ENCODE measurements at regions not wholly inside any gene's neighbourhood (a gene's known extent, or its start where the extent isn't known, plus 50 kb on each side); places are given as distances from the start of the nearest gene placed in this dataset.
"Not testable (repeated sequence)": the region's sequence is repeated elsewhere in the genome, so short reads cannot be mapped to it uniquely, and the experiment has no call there.

DNA sequence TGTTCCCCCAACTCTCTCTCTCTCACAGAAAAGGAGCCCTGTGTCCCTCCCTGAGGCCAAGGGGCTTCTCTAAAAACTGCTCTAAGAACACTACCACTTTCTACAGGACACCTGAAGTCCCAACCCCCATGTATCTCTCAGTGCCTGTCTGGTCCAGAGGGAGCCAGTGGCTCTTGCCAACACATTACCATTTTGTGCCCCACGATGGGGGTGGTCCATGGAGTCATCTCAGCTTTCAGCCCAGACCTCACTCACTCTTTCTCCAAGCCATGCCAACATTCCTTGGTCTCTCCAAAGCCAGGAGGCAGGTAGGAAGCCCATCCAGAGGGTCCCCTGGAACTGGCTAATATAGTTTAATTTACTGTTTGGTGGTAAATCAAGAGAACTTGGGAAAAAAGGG lies 962.1 kb upstream of the DEFB115 start:
- DNase-seq (ENCODE audit: low read depth in 2 of 2): not testable (repeated sequence)

- DNase-seq (ENCODE audit: low read depth in 2 of 2): not testable (repeated sequence)
Observed at GRCh38 chr20:30295967-30296366, 961.5 kb upstream of the DEFB115 start.

DNA sequence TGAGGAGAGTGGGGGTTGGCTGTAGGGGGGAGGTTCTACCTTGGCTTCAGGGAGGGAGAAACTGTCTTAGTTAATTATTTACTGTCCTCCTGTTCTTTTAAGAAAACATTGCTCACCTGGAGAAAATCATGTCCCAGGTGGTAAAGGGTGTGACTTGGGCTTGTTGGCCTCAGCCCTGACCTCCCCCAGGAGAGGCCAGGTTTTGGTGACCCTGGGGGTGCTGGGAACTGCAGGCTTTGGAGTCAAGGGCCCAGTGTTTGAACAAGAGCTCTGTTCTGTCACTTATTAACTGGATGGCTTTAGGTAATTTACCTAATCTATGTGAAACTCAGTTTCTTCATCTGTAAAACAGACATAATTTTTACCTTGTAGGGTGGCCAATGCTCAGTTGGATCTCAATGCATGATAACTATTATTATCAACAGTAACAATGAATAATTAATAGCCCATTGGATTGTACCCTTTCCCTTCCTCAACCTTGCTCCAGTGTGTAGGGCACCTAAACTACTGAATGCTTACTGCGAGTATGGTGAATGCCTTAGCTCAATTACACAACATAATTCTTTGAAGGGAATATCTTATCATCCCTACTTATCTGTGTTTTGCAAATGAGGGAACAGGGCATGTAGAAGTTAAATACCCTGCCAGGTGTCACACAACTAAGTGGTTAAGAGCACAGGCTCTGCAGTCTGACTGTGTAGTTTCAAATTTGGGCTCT lies 959.4 kb upstream of the DEFB115 start:
- not testable (repeated sequence) for DNase-seq (ENCODE audit: low read depth in 2 of 2)

GRCh38 chr20:30300220-30300642 lies 957.2 kb upstream of the DEFB115 start:
- DNase-seq (ENCODE audit: low read depth in 2 of 2): not testable (repeated sequence)

- not testable (repeated sequence) for DNase-seq (ENCODE audit: low read depth in 2 of 2)
Observed at GRCh38 chr20:30302786-30303185, 954.7 kb upstream of the DEFB115 start.

DNA sequence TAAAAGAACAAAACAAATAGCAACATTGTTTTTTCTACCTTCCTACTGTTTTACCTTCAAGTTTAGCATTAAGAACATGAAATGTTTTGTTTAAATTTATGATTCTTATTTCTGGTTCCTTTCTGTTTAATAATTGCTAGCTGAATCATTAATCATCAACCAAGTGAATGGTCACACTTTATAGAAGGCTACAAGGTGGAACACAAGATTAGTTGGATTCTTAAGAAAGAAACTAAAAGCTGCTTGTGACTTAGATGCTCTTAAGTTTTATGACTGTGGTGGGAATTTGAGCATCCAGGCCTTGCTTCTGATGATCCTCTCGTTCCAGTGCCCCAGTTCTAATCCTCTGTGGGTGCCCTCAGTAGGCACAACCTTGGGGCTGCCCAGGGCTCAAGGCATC lies 947.5 kb upstream of the DEFB115 start:
- not testable (repeated sequence) for DNase-seq (ENCODE audit: low read depth in 2 of 2)

DNA sequence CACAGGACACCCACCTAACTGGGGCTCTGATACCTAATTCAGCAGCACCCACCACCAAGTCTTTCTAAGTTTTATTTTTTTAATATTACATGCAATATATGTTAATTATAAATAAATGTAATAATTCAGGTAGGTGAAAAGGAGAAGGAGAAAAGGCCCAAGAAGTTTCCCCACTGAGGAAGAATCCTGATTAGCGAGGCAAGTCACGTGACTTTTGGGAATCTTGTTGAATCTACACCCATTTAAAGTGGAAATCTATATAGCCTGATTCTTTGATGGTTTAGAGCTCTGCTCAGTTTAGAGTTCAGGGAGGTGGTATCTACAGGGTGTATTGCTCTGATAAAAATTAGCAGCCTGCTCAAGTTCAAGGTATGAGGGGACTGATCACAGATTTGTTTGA lies 947.1 kb upstream of the DEFB115 start:
- DNase-seq (ENCODE audit: low read depth in 2 of 2): not testable (repeated sequence)

GRCh38 chr20:30312220-30312619 lies 945.2 kb upstream of the DEFB115 start:
- not testable (repeated sequence) for DNase-seq (ENCODE audit: low read depth in 2 of 2)

GRCh38 chr20:30313660-30314059 lies 943.8 kb upstream of the DEFB115 start:
- not testable (repeated sequence) for DNase-seq (ENCODE audit: low read depth in 2 of 2)

DNA sequence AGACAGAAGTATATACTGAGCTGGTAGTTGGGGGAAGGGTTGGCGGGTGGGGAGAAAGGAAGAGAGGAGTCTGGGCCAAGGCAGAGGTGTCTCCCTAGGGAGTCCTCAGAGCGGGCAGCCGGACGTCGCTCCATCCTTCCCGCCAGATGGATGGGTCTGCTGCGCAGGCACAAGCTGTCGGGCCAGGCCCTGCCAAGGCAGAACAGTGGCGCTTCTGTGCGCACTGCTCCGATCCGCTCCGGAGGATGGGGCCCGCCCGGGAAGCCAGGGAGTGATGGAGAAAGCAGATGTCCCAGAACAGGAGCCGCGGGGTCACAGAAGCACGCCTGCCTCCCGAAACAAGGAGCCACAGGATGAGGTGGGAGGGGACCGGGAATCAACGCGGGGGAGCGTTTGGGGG lies 941.4 kb upstream of the DEFB115 start:
- DNase-seq (ENCODE audit: low read depth in 2 of 2): not testable (repeated sequence)

- not testable (repeated sequence) for DNase-seq (ENCODE audit: low read depth in 2 of 2)
Observed at GRCh38 chr20:30316532-30317299, 940.7 kb upstream of the DEFB115 start.

GRCh38 chr20:30333744-30334143 lies 923.7 kb upstream of the DEFB115 start:
- DNase-seq (ENCODE audit: low read depth in 2 of 2): not testable (repeated sequence)

DNA sequence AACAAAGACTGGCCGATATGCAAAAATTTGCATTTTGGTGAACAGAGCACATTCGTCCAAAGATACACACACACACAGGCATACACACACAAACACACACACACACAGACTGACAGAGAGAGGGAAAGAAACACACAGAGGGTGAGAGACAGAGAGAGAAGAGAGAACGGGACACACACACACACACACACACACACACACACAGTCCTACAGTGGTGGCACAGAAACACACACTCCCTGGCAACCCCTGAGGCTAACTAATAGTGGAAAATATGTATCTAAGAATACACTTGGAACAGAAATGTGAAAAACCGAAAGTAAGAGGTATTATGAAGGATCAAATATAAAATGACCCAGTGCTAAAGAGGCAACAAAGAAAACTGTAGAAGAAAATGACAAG lies 919.9 kb upstream of the DEFB115 start:
- DNase-seq (ENCODE audit: low read depth in 2 of 2): not testable (repeated sequence)

DNA sequence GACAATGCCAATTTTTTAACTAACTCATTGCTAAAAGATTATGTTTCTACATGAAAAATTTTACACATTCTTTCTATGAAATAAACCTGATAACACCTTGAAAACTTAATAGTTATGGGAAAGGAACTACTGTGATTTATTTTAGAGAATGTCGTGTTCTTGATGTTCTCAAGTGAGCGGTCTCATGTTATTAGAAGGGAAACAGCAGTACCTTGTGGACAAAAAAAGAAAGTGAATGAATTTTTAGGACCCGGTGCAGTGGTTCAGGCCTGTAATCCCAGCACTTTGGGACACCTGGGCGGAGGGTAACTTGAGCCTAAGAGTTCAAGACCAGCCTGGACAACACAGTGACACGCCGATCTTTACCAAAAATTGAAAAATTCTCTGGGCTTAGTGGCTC lies 908.5 kb upstream of the DEFB115 start:
- DNase-seq (ENCODE audit: low read depth in 2 of 2): not testable (repeated sequence)

GRCh38 chr20:30356854-30357467 lies 900.5 kb upstream of the DEFB115 start:
- DNase-seq (ENCODE audit: low read depth in 2 of 2): not testable (repeated sequence)

- DNase-seq (ENCODE audit: low read depth in 2 of 2): not testable (repeated sequence)
Observed at GRCh38 chr20:30361756-30362155, 895.7 kb upstream of the DEFB115 start.

DNA sequence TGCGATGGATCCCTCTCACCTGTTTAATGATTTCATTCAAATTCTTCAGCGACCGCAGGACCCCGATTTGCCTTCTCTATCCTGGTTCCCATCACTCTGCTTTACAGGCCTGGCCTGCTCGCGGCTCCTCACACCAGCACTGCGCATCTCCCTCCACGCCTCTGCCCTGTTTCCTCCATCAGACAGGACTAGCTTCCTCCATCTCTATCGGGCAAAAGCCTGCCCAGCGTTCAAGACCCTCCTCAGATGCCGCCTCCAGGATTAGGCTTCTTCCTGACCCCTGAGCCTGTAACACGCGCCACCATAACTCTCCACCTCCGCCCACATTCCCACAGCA lies 881.1 kb upstream of the DEFB115 start:
- DNase-seq (ENCODE audit: low read depth in 2 of 2): not testable (repeated sequence)

- DNase-seq (ENCODE audit: low read depth in 2 of 2): peak; percentile 59 to 61
Observed at GRCh38 chr20:30376767-30377658, 880.5 kb upstream of the DEFB115 start.

DNA sequence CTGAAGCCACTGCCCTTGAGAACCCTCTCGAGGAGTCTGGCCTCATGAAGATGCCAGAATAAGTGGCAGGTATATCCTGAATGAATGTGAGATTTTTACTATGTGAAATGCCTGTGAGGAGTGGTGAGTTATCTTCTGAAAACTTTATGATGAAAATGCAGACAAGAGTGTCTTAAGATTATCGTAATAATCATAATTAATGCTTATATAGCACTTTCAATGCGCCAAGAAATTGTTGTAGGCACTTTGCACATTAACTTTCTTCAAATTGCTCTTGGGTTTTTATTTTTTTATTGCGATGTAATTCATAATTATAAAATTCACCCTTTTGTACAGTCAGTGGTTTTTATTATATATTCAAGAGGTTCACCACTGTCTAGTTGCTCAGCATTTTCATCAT lies 879.1 kb upstream of the DEFB115 start:
- DNase-seq (ENCODE audit: low read depth in 2 of 2): not testable (repeated sequence)

DNA sequence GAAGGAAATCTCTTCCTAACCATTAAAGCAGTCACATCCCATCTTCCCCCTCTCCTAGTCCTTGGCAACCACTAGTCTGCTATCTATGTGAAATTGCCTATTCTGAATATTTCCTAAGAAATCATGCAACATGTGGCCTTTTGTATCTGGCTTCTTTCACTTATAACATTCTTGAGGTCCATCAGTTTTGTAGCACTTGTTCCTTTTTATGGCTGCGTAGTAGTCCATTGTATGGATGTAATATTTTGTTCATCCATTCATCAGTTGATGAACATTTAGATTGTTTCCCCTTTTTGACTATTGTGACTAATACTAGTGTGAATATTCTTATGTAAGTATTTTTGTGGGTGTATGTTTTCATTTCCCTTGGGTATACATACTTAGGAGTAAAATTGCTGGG lies 878.7 kb upstream of the DEFB115 start:
- not testable (repeated sequence) for DNase-seq (ENCODE audit: low read depth in 2 of 2)

- not testable (repeated sequence) for DNase-seq (ENCODE audit: low read depth in 2 of 2)
Observed at GRCh38 chr20:30384841-30385240, 872.6 kb upstream of the DEFB115 start.

GRCh38 chr20:30386099-30386498 lies 871.4 kb upstream of the DEFB115 start:
- DNase-seq (ENCODE audit: low read depth in 2 of 2): not testable (repeated sequence)

Data from fibroblast of skin of left quadriceps (primary cell).